HG03575 (cell line): ENCODE measurements at regions not wholly inside any gene's neighbourhood (a gene's known extent, or its start where the extent isn't known, plus 50 kb on each side); places are given as distances from the start of the nearest gene placed in this dataset.
"Not testable (repeated sequence)": the region's sequence is repeated elsewhere in the genome, so short reads cannot be mapped to it uniquely, and the experiment has no call there.

ENCODE experiments used
- ATAC-seq: cut with Tn5 transposase; IDR thresholded peaks from one replicate; pipeline ENCODE4 v1.9.1; 2021; ENCODE audit not compliant: unreplicated experiment, insufficient number of reproducible peaks, low FRiP score; ENCODE audit errors: extremely low read depth

DNA sequence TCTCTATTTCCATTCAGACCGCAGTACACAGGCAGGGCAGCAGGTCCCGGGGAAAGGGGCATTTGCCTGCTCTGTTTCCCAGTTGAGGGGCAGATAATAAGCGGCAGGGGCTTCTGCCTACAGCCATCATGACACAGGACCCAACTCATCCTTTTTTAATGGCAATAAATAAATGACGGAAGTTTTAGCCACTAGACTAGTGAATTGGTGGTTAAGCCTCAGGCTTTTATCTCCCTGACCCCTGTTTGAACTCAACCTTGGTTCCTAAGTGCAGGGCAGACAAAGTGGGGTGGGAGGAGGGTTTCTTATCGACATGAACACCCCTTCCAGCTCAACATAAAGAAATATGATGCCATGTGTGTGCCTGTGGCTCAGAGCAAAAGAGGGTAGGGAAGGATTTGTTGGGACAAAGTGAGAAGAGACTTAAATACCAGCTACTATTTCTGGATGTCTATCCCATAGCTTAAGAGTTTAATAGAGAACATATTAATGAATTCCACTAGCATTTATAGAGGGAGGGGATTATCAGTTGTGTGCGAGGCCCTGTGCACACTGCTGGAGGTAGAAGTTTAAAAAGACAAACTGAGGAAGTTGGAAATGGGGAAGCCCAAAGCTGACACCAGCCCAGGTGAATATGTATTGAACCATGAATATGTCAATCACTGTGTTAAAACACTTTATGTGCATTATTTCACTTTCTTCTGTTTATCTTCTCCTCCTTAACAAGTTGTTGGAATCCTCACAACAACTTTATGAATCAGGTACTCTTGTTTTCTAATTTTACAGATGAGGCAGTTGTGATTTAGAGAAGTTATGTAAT lies 939.4 kb downstream of the MCTP2 start:
- no peak for ATAC-seq

DNA sequence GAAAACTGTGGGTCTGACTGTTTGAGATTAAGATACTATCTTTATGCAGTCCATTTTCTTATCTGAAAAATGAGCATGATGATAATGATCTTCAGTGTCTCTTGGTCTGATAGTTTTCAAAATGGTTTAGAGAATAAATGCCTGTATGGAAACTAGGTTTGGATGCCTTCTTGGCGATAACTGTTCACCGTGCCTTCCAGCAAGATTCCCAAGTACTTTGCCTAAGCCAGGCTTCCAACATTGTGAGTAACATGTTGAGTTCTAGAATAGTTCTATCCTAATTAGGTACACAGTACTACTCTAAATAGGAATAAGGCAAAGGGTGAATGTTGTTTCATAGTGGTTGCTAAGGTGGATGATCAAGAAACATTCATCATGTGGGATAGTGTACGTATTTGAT lies 940.2 kb downstream of the MCTP2 start:
- no peak for ATAC-seq

DNA sequence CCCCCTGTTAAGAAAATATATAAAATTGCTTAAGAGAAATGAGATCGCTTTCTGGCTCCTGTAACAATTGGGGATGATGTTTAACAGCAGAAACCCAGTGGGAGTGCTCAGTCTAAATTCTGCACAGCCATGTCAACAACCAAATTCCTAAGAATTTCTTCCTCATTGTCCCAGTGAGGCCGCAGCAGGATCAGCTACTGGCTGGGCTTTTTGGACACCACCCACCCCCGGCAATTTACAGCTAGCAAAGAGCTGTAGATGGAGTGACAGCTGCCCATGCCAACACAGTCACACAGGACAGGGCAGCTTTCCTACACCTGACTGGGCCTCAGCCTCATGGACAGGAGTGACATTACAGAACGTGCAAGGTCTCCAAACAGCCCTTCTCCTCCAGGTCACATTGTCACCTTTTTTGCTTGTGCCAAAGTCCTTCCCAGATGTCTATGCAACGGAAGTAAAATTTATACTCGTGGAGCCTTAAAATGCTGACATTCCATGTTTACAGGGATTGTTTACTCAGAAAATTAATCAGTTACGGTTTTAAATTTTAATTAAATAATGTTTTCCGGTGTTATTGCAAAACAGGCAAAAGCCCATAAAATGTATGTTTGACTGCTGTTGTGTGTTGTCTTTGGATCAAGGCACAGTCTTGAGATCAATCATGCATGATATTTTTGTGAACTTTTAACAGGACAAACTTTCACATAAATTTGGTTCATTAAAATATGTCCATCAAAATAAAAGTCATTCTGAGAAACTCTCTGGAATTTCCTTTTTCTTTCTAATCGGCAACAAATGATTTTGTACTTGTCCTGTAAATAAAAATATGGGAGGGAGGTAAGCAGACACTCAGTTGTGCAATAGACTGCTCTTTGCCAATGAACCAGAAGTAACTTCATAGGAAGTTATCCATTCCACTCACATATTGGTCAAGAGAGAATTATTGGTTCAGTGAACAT lies 943.2 kb downstream of the MCTP2 start:
- ATAC-seq, result no peak

DNA sequence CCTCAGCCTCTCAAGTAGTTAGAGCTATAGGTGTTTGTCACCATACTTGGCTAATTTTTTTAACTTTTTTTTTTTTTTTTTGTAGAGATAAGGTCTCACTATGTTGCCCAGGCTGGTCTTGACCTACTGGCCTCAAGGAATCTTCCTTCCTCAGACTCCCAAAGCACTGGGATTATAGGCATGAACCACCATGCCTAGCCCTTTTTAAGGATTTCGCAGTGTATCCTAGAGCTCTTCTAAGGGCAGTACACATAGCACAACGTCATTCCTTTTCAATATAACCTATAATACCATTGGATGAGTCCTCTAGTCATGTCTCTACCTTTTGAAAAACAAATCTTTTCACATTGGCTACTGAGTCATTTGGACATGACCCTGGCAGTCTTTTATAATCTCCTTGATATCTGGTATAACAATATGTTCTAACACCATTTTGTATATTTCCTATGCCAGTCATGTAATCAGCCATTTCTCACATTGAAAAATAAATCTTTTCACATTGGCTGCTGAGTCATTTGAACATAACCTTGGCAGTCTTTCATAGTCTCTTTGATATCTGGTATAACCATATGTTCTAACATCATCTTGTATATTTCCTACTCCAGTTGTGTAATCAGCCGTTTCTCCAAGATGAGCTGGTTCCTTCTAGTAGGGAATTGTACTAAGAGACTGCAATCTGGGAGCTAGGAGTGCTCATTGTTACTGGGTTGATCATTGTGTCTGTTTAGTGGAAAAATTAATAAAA lies 944.7 kb downstream of the MCTP2 start:
- no peak for ATAC-seq

DNA sequence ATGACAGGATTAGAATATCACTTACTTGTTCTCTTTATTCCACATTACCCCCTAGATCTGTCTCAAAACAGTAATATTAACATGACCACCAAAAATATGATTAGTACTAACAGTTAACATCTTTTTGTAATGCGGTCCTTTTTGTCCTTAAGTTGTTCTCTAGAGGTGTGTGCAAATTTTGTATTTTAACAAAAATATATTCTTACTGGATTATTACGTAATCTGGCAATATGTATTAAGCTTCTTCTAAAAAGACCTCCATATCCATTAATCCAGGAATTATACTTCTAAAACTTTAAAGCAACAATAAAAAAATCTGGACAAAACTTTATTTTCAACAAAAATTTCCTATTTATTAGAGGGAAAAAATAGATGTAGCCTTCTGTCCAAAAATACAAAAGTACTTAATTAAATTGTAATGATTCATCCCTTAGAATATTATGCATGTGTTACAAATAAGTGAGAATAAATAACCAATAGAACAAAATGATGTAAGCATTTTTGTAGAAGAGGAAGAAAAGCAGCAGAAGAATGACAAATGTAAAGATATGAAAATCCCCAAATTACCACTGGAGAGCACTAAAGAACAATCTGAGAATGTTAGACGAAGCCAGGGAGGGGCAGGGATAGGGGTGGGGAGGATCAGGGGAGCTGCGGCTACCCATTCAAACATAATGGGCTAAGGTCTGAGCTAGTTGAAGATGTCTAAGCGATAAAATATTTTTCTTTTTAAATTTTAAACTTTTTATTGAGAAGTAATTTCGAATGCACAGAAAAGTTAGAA lies 945.6 kb downstream of the MCTP2 start:
- no peak for ATAC-seq

DNA sequence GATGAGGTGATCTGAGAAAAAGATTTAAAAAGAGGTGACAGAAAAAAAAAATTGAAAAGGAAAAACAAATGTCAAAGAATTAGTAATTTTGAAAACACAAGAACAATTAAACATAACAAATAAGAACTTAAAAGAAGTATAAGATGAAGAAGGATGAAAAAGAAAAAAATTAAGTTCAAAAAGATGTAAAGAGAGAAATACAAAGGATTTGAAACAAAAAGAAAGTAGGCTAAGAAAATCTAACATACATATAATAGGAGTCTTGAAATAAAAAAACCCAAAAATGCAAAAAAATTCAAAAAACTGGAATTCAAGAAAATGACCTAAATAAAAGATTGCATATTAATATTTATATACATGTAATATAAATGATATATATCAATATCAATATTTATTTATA lies 949.2 kb downstream of the MCTP2 start:
- no peak for ATAC-seq

DNA sequence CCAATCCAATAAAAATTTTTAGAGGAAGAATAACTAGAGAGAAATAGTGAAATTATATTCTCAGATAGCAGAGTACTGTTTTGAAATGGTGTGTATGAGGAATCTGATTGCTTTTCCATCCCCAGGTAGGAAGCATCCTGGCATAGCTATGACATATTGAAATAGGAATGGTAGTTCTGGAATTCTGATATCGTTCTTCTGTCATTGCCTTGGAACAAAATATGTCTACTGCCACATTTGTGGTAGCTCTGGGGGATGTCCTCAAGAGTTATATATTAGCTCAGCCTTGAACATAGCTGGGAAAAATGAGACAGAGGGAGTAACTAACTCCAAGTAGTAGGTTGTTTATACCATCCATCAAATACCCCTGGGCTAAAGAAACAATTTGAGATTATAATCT lies 950.7 kb downstream of the MCTP2 start:
- no peak for ATAC-seq

DNA sequence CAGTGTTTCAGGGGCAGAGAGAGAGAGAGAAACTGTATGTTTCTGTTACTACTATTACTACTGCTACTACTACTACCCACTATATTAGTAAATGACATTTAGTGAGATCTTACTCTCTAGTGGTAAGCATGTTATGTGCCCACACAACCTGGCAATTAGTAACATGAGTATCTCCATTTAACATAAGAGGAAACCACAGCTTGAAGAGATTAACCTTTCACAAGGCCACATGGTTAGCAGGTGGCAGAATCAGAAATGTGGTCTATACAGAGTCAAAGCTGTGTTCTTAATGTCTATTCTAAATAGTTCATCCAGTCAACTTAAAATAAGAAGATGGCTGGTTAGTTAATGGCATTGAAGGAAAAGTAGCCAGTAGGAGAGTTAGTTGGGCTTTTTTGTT lies 961.6 kb downstream of the MCTP2 start:
- no peak for ATAC-seq

DNA sequence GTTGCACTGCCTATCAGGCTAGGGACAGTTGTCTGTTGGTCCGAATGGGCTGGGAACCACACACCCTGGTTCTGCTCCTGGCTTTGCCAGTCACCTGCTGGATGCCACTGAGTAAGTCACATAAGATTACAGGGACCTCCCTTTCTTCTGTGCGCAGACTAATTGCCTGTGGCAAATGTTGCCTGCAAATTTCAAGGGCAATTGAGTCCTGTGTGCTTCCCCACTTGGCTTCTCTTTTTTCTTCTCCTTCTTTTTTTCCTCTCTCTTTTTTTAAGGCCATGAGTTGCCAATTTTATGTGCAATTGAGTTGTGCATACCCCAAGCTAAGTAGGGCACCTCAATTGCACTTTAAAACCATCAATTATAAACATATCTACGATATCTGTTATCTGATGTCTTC lies 963.4 kb downstream of the MCTP2 start:
- ATAC-seq, result no peak

DNA sequence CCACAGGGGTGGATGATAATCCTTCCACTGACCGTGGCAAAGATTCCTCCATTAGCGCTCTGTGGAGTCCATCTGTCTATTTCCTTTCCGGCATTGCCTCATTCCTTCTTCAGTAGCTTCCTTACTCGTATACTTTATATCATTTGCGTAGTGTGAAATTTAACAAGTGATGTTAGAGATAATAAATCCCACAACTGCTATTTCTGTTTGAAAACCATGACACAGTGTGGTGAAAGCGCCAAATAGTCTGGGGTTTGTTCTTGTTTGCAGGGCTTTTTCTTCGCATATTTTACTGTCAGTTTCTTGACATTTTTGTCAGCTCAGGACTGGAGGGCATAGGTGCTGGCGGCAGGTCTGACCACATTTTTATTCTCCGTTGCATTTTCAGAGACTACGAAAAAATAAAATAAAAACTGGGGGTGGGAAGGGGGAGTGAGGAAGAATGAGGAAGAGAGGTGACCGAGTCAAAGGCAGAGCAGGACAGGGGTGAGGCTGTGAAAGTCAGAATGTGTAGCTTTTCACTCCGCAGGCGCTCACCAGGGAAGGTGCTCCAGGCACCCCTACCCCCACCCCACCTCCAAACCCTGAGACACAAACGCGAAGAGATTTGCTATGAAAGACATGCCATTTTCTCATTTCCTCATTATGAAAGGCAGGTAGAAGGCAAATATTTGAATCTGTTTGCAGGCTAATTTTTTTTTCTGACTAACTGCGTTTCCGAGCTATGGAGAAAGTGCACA lies 965.0 kb downstream of the MCTP2 start:
- ATAC-seq, result no peak

DNA sequence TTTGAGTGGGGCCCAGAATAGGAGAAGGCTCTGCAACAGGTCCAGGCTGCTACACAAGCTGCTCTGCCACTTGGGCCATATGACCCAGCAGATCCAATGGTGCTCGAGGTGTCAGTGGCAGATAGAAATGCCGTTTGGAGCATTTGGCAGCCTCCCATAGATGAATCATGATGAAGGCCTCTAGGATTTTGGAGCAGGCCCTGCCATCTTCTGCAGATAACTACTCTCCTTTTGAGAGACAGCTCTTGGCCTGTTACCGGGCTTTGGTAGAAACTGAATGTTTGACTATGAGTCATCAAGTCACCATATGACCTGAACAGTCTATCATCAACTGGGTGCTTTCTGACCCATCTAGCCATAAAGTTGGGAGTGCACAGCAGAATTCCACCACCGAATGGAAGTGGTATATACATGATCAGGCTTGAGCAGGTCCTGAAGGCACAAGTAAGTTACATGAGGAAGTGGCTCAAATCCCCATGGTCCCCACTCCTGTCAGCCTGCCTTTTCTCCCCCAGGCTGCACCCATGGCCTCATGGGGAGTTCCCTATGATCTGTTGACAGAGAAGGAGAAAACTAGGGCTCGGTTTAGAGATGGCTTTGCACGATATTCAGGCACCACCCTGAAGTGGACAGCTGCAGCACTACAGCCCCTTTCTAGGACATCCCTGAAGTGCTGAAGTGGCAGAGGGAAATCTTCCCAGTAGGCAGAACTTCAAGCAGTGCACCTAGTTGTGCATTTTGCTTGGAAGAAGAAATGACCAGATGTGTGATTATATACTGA lies 971.4 kb downstream of the MCTP2 start:
- no peak for ATAC-seq

DNA sequence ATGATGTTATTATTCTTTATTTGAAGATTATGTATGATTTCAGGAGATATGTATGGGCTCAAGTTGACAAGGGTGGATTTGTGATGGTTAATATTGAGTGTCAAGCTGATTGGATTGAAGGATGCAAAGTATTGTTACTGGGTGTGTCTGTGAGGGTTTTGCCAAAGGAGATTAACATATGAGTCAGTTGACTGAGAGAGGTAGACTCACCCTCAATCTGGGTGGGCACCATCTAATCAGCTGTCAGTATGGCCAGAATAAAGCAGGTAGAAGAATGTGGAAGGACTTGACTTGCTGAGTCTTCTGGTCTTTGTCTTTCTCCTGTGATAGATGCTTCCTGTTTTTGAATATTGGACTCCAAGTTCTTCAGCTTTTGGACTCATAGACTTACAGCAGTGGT lies 973.7 kb downstream of the MCTP2 start:
- no peak for ATAC-seq

DNA sequence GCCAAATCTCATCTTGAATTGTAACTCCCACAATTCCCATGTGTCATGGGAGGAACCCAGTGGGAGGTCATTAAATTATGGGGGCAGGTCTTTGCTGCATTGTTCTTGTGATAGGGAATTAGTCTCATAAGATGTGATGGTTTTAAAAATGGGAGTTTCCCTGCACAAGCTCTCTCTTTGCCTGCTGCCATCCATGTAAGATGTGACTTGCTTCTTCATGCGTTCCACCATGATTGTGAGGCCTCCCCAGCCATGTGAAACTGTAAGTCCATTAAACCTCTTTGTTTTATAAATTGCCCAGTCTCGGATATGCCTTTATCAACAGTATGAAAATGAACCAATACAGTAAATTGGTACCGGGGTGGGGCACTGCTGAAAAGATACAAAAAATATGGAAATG lies 974.5 kb downstream of the MCTP2 start:
- ATAC-seq, result not testable (repeated sequence)

DNA sequence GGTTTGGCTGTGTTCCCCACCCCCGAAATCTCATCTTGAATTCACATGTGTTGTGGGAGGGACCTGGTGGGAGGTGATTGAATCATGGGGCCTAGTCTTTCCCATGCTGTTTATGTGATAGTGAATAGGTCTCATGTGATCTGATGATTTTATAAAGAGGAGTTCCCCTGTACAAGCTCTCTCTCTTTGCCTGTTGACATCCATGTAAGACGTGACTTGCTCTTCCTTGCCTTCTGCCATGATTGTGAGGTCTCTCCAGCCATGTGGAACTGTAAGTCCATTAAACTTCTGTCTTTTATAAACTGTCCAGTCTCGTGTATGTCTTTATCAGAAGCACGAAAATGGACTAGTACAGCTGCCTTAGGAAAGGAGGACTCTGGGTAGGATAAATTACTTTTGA lies 976.7 kb downstream of the MCTP2 start:
- ATAC-seq, result no peak

DNA sequence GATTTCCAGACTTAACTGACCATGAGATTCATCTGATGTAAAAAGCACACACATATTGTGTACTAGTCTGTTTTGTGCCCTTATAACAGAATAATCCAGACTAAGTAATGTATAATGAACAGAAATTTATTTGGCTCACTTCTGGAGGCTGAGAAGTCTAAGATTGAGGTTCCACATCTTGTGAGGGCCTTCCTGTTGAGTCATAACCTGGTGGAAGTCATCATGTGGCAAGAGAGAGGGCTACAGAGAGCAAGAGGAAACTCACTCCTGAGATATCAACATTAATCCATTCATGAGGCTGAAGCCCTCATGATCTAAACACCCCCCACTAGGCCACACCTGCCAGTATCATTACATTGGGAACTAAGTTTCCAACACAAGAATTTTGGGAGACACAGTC lies 977.6 kb downstream of the MCTP2 start:
- no peak for ATAC-seq

DNA sequence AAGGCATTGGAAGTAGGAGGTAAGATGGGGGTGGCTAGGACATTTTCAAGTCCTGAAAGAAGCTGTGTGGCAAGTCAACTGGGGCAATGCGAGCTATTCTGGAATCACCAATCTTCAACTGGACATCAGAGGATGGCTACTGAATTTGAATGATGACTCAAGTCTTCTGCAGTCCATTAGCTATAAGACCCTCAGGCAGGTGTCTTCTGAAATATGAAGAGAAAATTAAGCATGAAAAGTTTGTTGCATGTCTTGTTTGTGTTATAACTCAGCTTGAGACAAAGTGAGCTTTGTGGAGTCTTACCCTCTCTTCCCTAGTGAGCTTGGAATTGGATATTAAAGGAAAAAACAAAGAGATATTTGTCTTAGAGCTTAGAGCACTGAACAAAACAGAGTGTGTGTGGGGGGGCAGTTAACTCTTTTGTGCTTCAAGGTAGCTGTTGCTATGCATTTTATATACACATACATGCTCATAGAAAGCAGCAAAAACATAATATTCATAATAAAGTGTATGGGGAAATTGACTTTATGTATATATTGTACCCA lies 979.1 kb downstream of the MCTP2 start:
- ATAC-seq, result no peak

DNA sequence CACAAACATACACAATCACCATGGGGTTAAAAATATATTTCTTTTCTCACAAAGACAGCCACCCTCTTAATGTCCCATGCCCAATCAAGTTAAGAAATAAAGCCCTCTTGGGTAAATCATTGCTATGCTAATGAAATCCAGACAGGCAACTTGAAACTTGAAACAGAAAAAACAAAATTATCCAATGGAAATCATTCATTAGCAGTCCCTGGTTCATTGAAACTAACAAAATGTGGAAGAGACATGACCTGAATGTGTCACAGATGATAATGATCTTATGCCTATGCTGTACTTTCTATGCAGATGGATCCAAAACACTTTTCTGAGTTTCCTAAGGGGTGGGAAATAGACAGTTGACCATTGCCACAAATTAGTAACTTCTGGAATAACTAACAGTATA lies 983.7 kb downstream of the MCTP2 start:
- ATAC-seq, result no peak
